ENCODE measurements at regions not wholly inside any gene's neighbourhood (a gene's known extent, or its start where the extent isn't known, plus 50 kb on each side); places are given as distances from the start of the nearest gene placed in this dataset.

DNA sequence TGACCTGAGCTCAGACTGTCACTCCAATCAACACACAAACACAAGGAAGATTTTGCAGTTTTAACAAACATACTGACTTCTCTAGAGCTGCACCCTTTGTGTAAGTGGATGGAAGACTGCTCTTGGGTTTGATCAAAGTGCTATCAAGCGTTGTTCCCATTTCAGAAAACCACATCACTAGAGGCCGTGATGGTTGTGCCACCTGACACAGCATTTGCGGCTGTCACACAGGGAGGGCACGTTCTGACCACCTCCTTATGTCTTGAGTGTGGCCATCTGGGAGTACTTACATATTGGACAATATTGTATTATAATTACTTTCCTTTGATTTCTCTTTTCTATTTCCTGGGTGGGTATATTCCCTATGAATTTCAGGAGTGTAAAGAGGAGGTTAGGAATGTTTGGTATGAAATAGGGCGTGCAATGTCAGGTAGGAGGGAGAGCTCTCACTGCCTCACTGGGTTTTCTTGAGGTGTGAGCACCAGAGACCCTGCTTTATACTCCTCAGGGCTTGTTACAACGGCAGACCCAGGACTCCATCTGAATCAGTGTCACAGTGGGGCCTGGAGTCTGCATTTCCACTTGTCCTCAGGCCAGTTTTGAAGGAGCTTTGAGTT is 74.3 kb downstream of the SYNE3 start:
- no peak overlapping the region for H3K4me2 ChIP-seq (ENCODE audit: low read length)
- no peaks in the 10 kb centered on the region for H3K79me2 ChIP-seq (ENCODE audit: control insufficient read depth, insufficient read depth, low read length, poor library complexity)
- no peaks in the 10 kb centered on the region for H3K9me3 ChIP-seq (ENCODE audit: insufficient read depth, low read depth, low read length)
- no peak overlapping the region for H3K14ac ChIP-seq (ENCODE audit: low read length)
- H2AFZ ChIP-seq (ENCODE audit: insufficient read depth, low read length, poor library complexity): no peak overlapping the region
- no CpG with 5 or more reads among the region's 6 CpGs for WGBS (ENCODE audit: extremely low coverage, insufficient coverage, insufficient read length)
- H3K79me1 ChIP-seq (ENCODE audit: low read length): no peaks in the 10 kb centered on the region
- H3K36me3 ChIP-seq (ENCODE audit: control insufficient read depth in 1 of 2, insufficient read depth in 2 of 2, low read length in 2 of 2): no peaks in the 10 kb centered on the region
- peaks cover 7 to 13% of the 10 kb centered on the region in 2 experiments for H3K4me1 ChIP-seq (ENCODE audit: control insufficient read depth in 1 of 2, insufficient read depth in 2 of 2, low read length in 2 of 2)
- H3K4me3 ChIP-seq (ENCODE audit: low read depth, low read length): no peak overlapping the region
- H4K91ac ChIP-seq (ENCODE audit: low read depth, low read length): no peak overlapping the region
- no peak overlapping the region for H2BK5ac ChIP-seq (ENCODE audit: low read depth, low read length, poor library complexity)
- H3K18ac ChIP-seq (ENCODE audit: low read length): no peak overlapping the region
- no peak overlapping the region for H3K23ac ChIP-seq (ENCODE audit: low read length)
- H3K9ac ChIP-seq (ENCODE audit: low read length): no peak overlapping the region
- no peak overlapping the region for H4K12ac ChIP-seq (ENCODE audit: low read depth, low read length)
- H3K27me3 ChIP-seq (ENCODE audit: insufficient read depth, low read length): no peaks in the 10 kb centered on the region
- no peak overlapping the region for H2AK5ac ChIP-seq (ENCODE audit: low read length)
- H3K4ac ChIP-seq (ENCODE audit: low read depth, low read length): no peak overlapping the region
- H2BK120ac ChIP-seq (ENCODE audit: insufficient read depth, low read length, poor library complexity): no peak overlapping the region
- H4K8ac ChIP-seq (ENCODE audit: low read depth, low read length): no peak overlapping the region
- H2BK12ac ChIP-seq (ENCODE audit: low read length): no peak overlapping the region
- no peak overlapping the region for H3K27ac ChIP-seq (ENCODE audit: low read depth, low read length)
- no peak for DNase-seq

DNA sequence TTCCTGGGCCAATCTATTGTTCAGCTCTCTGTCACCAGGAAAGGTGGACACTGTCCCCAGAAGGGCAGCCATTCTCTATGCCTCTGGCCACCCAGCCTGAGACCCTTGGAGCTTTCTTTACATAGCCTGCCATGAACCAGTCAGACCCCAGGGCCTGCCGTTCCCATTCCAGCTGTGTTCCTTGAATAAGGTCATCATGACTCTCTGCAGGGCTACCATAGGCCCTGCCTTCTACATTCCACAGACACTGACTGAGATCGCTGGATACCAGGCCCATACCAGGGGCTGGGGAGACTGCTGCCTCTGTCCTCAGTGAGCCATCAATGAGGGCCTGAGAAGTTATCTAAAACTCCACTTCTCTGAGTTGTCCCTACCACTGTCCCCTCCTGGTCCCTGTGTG is 75.5 kb downstream of the SYNE3 start:
- Histone ChIP-seq H3K23ac (ENCODE audit: low read length) (no peak overlapping the region), H3K27me3 (ENCODE audit: insufficient read depth, low read length) (no peaks in the 10 kb centered on the region), H3K27ac (ENCODE audit: low read depth, low read length) (no peak overlapping the region), H3K9ac (ENCODE audit: low read length) (no peak overlapping the region), H2BK12ac (ENCODE audit: low read length) (no peak overlapping the region), H3K79me2 (ENCODE audit: control insufficient read depth, insufficient read depth, low read length, poor library complexity) (no peaks in the 10 kb centered on the region), H2AFZ (ENCODE audit: insufficient read depth, low read length, poor library complexity) (no peak overlapping the region), H4K8ac (ENCODE audit: low read depth, low read length) (no peak overlapping the region), H3K4me2 (ENCODE audit: low read length) (no peak overlapping the region), H4K91ac (ENCODE audit: low read depth, low read length) (no peak overlapping the region), H2BK5ac (ENCODE audit: low read depth, low read length, poor library complexity) (no peak overlapping the region), H3K9me3 (ENCODE audit: insufficient read depth, low read depth, low read length) (no peaks in the 10 kb centered on the region), H2AK5ac (ENCODE audit: low read length) (no peak overlapping the region), H4K12ac (ENCODE audit: low read depth, low read length) (no peak overlapping the region), H3K79me1 (ENCODE audit: low read length) (no peaks in the 10 kb centered on the region), H2BK120ac (ENCODE audit: insufficient read depth, low read length, poor library complexity) (no peak overlapping the region), H3K36me3 (ENCODE audit: control insufficient read depth in 1 of 2, insufficient read depth in 2 of 2, low read length in 2 of 2) (no peaks in the 10 kb centered on the region), H3K18ac (ENCODE audit: low read length) (no peak overlapping the region), H3K4ac (ENCODE audit: low read depth, low read length) (no peak overlapping the region), H3K4me3 (ENCODE audit: low read depth, low read length) (no peak overlapping the region), H3K14ac (ENCODE audit: low read length) (no peak overlapping the region), H3K4me1 (ENCODE audit: control insufficient read depth in 1 of 2, insufficient read depth in 2 of 2, low read length in 2 of 2) (peaks cover 7 to 13% of the 10 kb centered on the region in 2 experiments)
- WGBS (ENCODE audit: extremely low coverage, insufficient coverage, insufficient read length): no CpG with 5 or more reads among the region's 2 CpGs
- peak; percentile 67 to 81 for DNase-seq

DNA sequence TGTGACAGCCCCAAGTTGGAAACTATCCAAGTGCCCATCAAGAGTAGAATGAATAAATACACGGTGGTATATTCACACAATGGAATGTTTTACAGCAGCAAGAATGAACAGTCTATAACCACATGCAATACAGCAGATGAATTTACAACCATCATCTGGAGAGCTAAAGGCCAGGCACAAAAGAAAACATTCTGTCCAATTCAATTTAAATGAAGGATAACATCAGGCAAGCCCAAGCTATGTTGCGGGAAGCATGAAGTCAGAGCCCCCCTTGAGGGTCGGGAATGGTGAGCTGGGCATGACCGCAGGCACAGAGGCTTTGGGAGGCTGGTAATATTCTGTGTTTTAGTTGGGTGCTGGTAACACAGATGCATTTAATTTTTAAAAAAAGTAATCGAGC is 76.0 kb downstream of the SYNE3 start:
- Histone ChIP-seq H2BK12ac (ENCODE audit: low read length) (no peak overlapping the region), H3K18ac (ENCODE audit: low read length) (no peak overlapping the region), H3K27me3 (ENCODE audit: insufficient read depth, low read length) (no peaks in the 10 kb centered on the region), H2BK120ac (ENCODE audit: insufficient read depth, low read length, poor library complexity) (no peak overlapping the region), H3K4ac (ENCODE audit: low read depth, low read length) (no peak overlapping the region), H3K4me3 (ENCODE audit: low read depth, low read length) (no peak overlapping the region), H3K9ac (ENCODE audit: low read length) (no peak overlapping the region), H2BK5ac (ENCODE audit: low read depth, low read length, poor library complexity) (no peak overlapping the region), H2AFZ (ENCODE audit: insufficient read depth, low read length, poor library complexity) (no peak overlapping the region), H3K79me1 (ENCODE audit: low read length) (no peaks in the 10 kb centered on the region), H3K4me1 (ENCODE audit: control insufficient read depth in 1 of 2, insufficient read depth in 2 of 2, low read length in 2 of 2) (peaks cover 7 to 13% of the 10 kb centered on the region in 2 experiments), H4K8ac (ENCODE audit: low read depth, low read length) (no peak overlapping the region), H2AK5ac (ENCODE audit: low read length) (no peak overlapping the region), H3K9me3 (ENCODE audit: insufficient read depth, low read depth, low read length) (no peaks in the 10 kb centered on the region), H3K36me3 (ENCODE audit: control insufficient read depth in 1 of 2, insufficient read depth in 2 of 2, low read length in 2 of 2) (no peaks in the 10 kb centered on the region), H3K14ac (ENCODE audit: low read length) (no peak overlapping the region), H3K4me2 (ENCODE audit: low read length) (no peak overlapping the region), H3K27ac (ENCODE audit: low read depth, low read length) (no peak overlapping the region), H4K91ac (ENCODE audit: low read depth, low read length) (no peak overlapping the region), H3K23ac (ENCODE audit: low read length) (no peak overlapping the region), H4K12ac (ENCODE audit: low read depth, low read length) (no peak overlapping the region), H3K79me2 (ENCODE audit: control insufficient read depth, insufficient read depth, low read length, poor library complexity) (no peaks in the 10 kb centered on the region)
- no peak for DNase-seq
- no CpG with 5 or more reads among the region's 5 CpGs for WGBS (ENCODE audit: extremely low coverage, insufficient coverage, insufficient read length)

DNA sequence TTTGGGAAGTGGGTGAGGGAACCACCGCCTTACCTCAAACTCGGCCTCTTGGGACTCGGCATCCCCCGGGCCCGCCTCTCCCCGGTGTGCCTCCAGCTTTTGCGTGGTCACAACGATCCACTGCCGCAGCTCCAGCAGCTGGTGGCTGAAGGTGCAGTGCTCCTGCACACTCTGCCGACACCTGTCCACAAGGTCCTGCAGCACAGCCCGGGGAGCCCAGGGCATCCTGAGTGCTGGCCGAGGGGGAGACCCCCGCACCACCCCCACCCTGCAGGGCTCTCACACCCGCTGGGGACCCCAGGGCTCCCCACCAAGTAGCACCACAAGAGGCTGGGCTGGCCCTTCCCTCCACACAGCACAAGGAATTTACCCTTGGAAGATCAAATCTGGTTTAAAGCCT is 76.6 kb downstream of the SYNE3 start:
- no peak overlapping the region for H3K4me3 ChIP-seq (ENCODE audit: low read depth, low read length)
- H3K9me3 ChIP-seq (ENCODE audit: insufficient read depth, low read depth, low read length): no peaks in the 10 kb centered on the region
- H3K4me1 ChIP-seq (ENCODE audit: control insufficient read depth in 1 of 2, insufficient read depth in 2 of 2, low read length in 2 of 2): peaks cover 7 to 13% of the 10 kb centered on the region in 2 experiments
- no peak overlapping the region for H2AK5ac ChIP-seq (ENCODE audit: low read length)
- H3K23ac ChIP-seq (ENCODE audit: low read length): no peak overlapping the region
- no peaks in the 10 kb centered on the region for H3K79me1 ChIP-seq (ENCODE audit: low read length)
- H3K9ac ChIP-seq (ENCODE audit: low read length): no peak overlapping the region
- no peak overlapping the region for H2BK12ac ChIP-seq (ENCODE audit: low read length)
- H3K36me3 ChIP-seq (ENCODE audit: control insufficient read depth in 1 of 2, insufficient read depth in 2 of 2, low read length in 2 of 2): no peaks in the 10 kb centered on the region
- H4K91ac ChIP-seq (ENCODE audit: low read depth, low read length): no peak overlapping the region
- H3K4me2 ChIP-seq (ENCODE audit: low read length): no peak overlapping the region
- no peaks in the 10 kb centered on the region for H3K79me2 ChIP-seq (ENCODE audit: control insufficient read depth, insufficient read depth, low read length, poor library complexity)
- no CpG with 5 or more reads among the region's 14 CpGs for WGBS (ENCODE audit: extremely low coverage, insufficient coverage, insufficient read length)
- DNase-seq: no peak
- H3K14ac ChIP-seq (ENCODE audit: low read length): no peak overlapping the region
- H4K8ac ChIP-seq (ENCODE audit: low read depth, low read length): no peak overlapping the region
- H3K18ac ChIP-seq (ENCODE audit: low read length): no peak overlapping the region
- no peak overlapping the region for H2BK5ac ChIP-seq (ENCODE audit: low read depth, low read length, poor library complexity)
- no peak overlapping the region for H3K27ac ChIP-seq (ENCODE audit: low read depth, low read length)
- no peak overlapping the region for H2BK120ac ChIP-seq (ENCODE audit: insufficient read depth, low read length, poor library complexity)
- no peak overlapping the region for H2AFZ ChIP-seq (ENCODE audit: insufficient read depth, low read length, poor library complexity)
- H4K12ac ChIP-seq (ENCODE audit: low read depth, low read length): no peak overlapping the region
- no peak overlapping the region for H3K4ac ChIP-seq (ENCODE audit: low read depth, low read length)
- H3K27me3 ChIP-seq (ENCODE audit: insufficient read depth, low read length): no peaks in the 10 kb centered on the region

Data from trophoblast cell (in vitro differentiated cells and primary cell).